ENCODE measurements at regions not wholly inside any gene's neighbourhood (a gene's known extent, or its start where the extent isn't known, plus 50 kb on each side); places are given as distances from the start of the nearest gene placed in this dataset.

DNA sequence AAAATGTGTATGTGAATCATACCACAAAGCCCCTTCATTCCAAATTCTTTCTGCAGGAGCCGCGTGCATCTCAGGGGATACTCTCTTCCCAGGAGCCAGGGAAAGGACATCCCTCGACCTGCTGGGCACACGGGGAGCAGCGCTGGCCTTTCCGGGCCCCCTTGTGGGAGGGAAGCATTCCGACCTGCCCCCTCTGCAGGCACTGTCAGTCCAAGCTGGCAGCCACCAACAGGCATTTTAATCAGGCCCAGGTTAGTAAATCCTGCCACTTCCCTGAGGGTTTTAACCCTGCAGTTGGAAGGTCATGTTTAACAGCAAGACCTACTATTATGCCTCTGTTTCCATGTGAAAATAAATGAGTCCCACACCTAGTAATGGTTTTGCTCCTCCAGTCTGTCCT is 391.5 kb downstream of the SHANK2 start:
- no peak for ATAC-seq
- intact Hi-C loops (cut with micrococcal nuclease): no loop called here
- H4K20me1 ChIP-seq (replicated peaks; ENCODE audit: control insufficient read depth, insufficient read depth, low read length): no peaks in the 10 kb centered on the region; the same call in 1 of the 2 replicates
- no peak overlapping the region for H3K27ac ChIP-seq (ENCODE audit: extremely low read depth, low read depth, low read length)
- CTCF ChIA-PET (ENCODE audit: low intra/inter-chr PET ratio): no interaction called here
- no peak overlapping the region for H2AFZ ChIP-seq (ENCODE audit: low read depth, low read length)
- in situ Hi-C loops (cut with MboI): no loop called here
- DNase-seq (ENCODE audit: extremely low read depth in 1 of 4, low spot score in 3 of 4): no peak
- H3K4me1 ChIP-seq (replicated peaks in 1 of 2; ENCODE audit: control insufficient read depth in 2 of 2, insufficient read depth in 2 of 2, low read length in 2 of 2): no peaks in the 10 kb centered on the region
- FAIRE-seq: no peak
- no peaks in the 10 kb centered on the region for H3K79me2 ChIP-seq (ENCODE audit: control insufficient read depth, insufficient read depth, low read length)
- H3K36me3 ChIP-seq (ENCODE audit: control insufficient read depth, insufficient read depth, low read length): no peaks in the 10 kb centered on the region
- H3K9me1 ChIP-seq (ENCODE audit: control insufficient read depth, insufficient read depth, low read length): no peaks in the 10 kb centered on the region
- WGBS (ENCODE audit: insufficient coverage, low coverage, missing lambda C conversion rate): 0% methylated on average over 6 of the region's 7 CpGs
- H3K9me3 ChIP-seq (replicated peaks; ENCODE audit: control insufficient read depth, insufficient read depth, low read depth, low read length): no peaks in the 10 kb centered on the region
- BruUV-seq (replicated peaks): no TSS peak
- POLR2A ChIA-PET: no interaction called here
- no peak for TF ChIP-seq ZNF224 (CRISPR knock-in tag; IDR thresholded peaks at IDR 0.05)
- TF ChIP-seq, protein P1, sequence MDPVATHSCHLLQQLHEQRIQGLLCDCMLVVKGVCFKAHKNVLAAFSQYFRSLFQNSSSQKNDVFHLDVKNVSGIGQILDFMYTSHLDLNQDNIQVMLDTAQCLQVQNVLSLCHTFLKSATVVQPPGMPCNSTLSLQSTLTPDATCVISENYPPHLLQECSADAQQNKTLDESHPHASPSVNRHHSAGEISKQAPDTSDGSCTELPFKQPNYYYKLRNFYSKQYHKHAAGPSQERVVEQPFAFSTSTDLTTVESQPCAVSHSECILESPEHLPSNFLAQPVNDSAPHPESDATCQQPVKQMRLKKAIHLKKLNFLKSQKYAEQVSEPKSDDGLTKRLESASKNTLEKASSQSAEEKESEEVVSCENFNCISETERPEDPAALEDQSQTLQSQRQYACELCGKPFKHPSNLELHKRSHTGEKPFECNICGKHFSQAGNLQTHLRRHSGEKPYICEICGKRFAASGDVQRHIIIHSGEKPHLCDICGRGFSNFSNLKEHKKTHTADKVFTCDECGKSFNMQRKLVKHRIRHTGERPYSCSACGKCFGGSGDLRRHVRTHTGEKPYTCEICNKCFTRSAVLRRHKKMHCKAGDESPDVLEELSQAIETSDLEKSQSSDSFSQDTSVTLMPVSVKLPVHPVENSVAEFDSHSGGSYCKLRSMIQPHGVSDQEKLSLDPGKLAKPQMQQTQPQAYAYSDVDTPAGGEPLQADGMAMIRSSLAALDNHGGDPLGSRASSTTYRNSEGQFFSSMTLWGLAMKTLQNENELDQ (CRISPR knock-in tag; IDR thresholded peaks at IDR 0.05; ENCODE audit: borderline replicate concordance): no peak
- H3K9ac ChIP-seq (ENCODE audit: insufficient read depth in 1 of 2, low read depth in 2 of 2, low read length in 2 of 2): no peak overlapping the region
- H3K4me2 ChIP-seq (ENCODE audit: insufficient read depth, low read length): no peak overlapping the region
- no peak overlapping the region for H3K4me3 ChIP-seq
- H3K27me3 ChIP-seq (ENCODE audit: control insufficient read depth in 2 of 2, insufficient read depth in 2 of 2, low read length in 2 of 2): no peaks in the 10 kb centered on the region; a peak in 2 of 5 replicates

DNA sequence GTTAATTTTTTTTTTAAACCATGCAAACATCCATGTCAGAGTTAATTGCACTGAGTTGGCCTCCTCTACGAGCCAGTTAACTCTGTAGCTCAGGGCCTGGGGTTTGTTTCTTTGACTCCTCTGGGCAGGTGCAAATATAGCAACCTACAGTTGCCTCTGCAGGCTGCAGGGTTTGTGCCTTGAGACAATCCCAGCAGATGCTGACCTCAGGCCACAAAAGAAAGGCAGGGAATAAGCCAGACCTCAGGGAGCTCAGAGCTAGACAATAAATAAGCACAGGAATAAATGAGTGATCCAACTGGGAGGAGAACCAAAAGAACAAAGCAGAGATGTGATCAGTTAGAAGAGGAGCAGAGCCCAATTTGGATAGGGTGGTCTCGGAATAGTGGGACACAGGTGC is 390.8 kb downstream of the SHANK2 start:
- in situ Hi-C loops (cut with MboI): no loop called here
- CTCF ChIA-PET (ENCODE audit: low intra/inter-chr PET ratio): no interaction called here
- H3K27ac ChIP-seq (ENCODE audit: extremely low read depth, low read depth, low read length): no peak overlapping the region
- no peak for DNase-seq (ENCODE audit: extremely low read depth in 1 of 4, low spot score in 3 of 4)
- no peak for ATAC-seq
- no peaks in the 10 kb centered on the region; the same call in 1 of the 2 replicates for H4K20me1 ChIP-seq (replicated peaks; ENCODE audit: control insufficient read depth, insufficient read depth, low read length)
- peaks cover 0 to 1% of the 10 kb centered on the region in 2 experiments; a peak in 2 of 5 replicates for H3K27me3 ChIP-seq (ENCODE audit: control insufficient read depth in 2 of 2, insufficient read depth in 2 of 2, low read length in 2 of 2)
- intact Hi-C loops (cut with micrococcal nuclease): no loop called here
- H3K9me1 ChIP-seq (ENCODE audit: control insufficient read depth, insufficient read depth, low read length): no peaks in the 10 kb centered on the region
- no peak for FAIRE-seq
- POLR2A ChIA-PET: interaction anchor here (1.5 kb wide), 1 partner anchor 9 kb away, joined by 4 read pairs; no protein-coding TSS in a partner anchor
- no peak overlapping the region for H2AFZ ChIP-seq (ENCODE audit: low read depth, low read length)
- no peak overlapping the region for H3K4me2 ChIP-seq (ENCODE audit: insufficient read depth, low read length)
- no peaks in the 10 kb centered on the region for H3K79me2 ChIP-seq (ENCODE audit: control insufficient read depth, insufficient read depth, low read length)
- 0% methylated on average over 2 of the region's 2 CpGs for WGBS (ENCODE audit: insufficient coverage, low coverage, missing lambda C conversion rate)
- H3K9me3 ChIP-seq (replicated peaks; ENCODE audit: control insufficient read depth, insufficient read depth, low read depth, low read length): no peaks in the 10 kb centered on the region
- BruUV-seq (replicated peaks): no TSS peak
- H3K9ac ChIP-seq (ENCODE audit: insufficient read depth in 1 of 2, low read depth in 2 of 2, low read length in 2 of 2): no peak overlapping the region
- no peaks in the 10 kb centered on the region for H3K4me1 ChIP-seq (replicated peaks in 1 of 2; ENCODE audit: control insufficient read depth in 2 of 2, insufficient read depth in 2 of 2, low read length in 2 of 2)
- no peak overlapping the region for H3K4me3 ChIP-seq
- no peaks in the 10 kb centered on the region for H3K36me3 ChIP-seq (ENCODE audit: control insufficient read depth, insufficient read depth, low read length)
- TF ChIP-seq CBFA2T2 (conservative IDR thresholded peaks at IDR 0.05) (no peak), RFX5 (IDR thresholded peaks at IDR 0.05; ENCODE audit: low read depth, low read length) (no peak), ZNF253 (CRISPR knock-in tag; conservative IDR thresholded peaks at IDR 0.05) (no peak), BDP1 (IDR thresholded peaks at IDR 0.05; ENCODE audit: insufficient read depth, insufficient read length) (no peak), ZNF121 (CRISPR knock-in tag; conservative IDR thresholded peaks at IDR 0.05) (no peak), PHF8 (IDR thresholded peaks at IDR 0.05; ENCODE audit: borderline replicate concordance, low read length) (no peak), HNRNPUL1 (IDR thresholded peaks at IDR 0.05; ENCODE audit: low read length) (no peak)
- TF ChIP-seq, protein P2, sequence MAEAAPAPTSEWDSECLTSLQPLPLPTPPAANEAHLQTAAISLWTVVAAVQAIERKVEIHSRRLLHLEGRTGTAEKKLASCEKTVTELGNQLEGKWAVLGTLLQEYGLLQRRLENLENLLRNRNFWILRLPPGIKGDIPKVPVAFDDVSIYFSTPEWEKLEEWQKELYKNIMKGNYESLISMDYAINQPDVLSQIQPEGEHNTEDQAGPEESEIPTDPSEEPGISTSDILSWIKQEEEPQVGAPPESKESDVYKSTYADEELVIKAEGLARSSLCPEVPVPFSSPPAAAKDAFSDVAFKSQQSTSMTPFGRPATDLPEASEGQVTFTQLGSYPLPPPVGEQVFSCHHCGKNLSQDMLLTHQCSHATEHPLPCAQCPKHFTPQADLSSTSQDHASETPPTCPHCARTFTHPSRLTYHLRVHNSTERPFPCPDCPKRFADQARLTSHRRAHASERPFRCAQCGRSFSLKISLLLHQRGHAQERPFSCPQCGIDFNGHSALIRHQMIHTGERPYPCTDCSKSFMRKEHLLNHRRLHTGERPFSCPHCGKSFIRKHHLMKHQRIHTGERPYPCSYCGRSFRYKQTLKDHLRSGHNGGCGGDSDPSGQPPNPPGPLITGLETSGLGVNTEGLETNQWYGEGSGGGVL (CRISPR knock-in tag; IDR thresholded peaks at IDR 0.05): no peak
- TF ChIP-seq, protein P3, sequence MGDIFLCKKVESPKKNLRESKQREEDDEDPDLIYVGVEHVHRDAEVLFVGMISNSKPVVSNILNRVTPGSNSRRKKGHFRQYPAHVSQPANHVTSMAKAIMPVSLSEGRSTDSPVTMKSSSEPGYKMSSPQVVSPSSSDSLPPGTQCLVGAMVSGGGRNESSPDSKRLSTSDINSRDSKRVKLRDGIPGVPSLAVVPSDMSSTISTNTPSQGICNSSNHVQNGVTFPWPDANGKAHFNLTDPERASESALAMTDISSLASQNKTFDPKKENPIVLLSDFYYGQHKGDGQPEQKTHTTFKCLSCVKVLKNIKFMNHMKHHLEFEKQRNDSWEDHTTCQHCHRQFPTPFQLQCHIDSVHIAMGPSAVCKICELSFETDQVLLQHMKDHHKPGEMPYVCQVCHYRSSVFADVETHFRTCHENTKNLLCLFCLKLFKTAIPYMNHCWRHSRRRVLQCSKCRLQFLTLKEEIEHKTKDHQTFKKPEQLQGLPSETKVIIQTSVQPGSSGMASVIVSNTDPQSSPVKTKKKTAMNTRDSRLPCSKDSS (IDR thresholded peaks at IDR 0.05; ENCODE audit: low read depth, partially characterized antibody): no peak

Data from K562 (cell line).